ENCODE measurements at regions not wholly inside any gene's neighbourhood (a gene's known extent, or its start where the extent isn't known, plus 50 kb on each side); places are given as distances from the start of the nearest gene placed in this dataset.

GRCh38 chr6:19691465-19692167, 145.6 kb upstream of the ID4 start:
- Histone ChIP-seq H3K4me1 (ENCODE audit: control insufficient read depth in 1 of 2, insufficient read depth in 2 of 2, low read length in 2 of 2) (no peaks in the 10 kb centered on the region), H3K4me2 (replicated peaks; ENCODE audit: extremely low read depth, low read length, poor library complexity, severe bottlenecking) (no peak overlapping the region), H4K20me1 (ENCODE audit: insufficient read depth, low read length) (no peaks in the 10 kb centered on the region), H3K36me3 (replicated peaks in 1 of 2; ENCODE audit: control insufficient read depth in 1 of 2, insufficient read depth in 2 of 2, low read length in 2 of 2) (no peaks in the 10 kb centered on the region), H3K9ac (ENCODE audit: insufficient read depth, low read length, poor library complexity, severe bottlenecking) (no peak overlapping the region), H3K4me3 (replicated peaks in 1 of 3; ENCODE audit: low read depth in 2 of 3, low read length in 3 of 3) (no peak overlapping the region), H2AFZ (ENCODE audit: insufficient read depth, low read depth, low read length, poor library complexity, severe bottlenecking) (no peak overlapping the region), H3K27me3 (ENCODE audit: control insufficient read depth in 2 of 2, insufficient read depth in 2 of 2, low read length in 2 of 2) (peaks cover 19 to 29% of the 10 kb centered on the region in 2 donors), H3K9me3 (replicated peaks in 1 of 2; ENCODE audit: control insufficient read depth in 1 of 2, insufficient read depth in 1 of 2, low read length in 2 of 2) (peaks cover 0 to 7% of the 10 kb centered on the region in 2 donors), H3K79me2 (ENCODE audit: insufficient read depth, low read length) (no peaks in the 10 kb centered on the region), H3K27ac (ENCODE audit: low read depth in 1 of 2, low read length in 2 of 2) (no peak overlapping the region)
- Mint-ChIP-seq H3K9me3 (peaks cover 0 to 8% (median 3%) of the 10 kb centered on the region in 7 donors), H3K27ac (no peak overlapping the region), H3K4me1 (no peaks in the 10 kb centered on the region), H3K27me3 (ENCODE audit: low read depth in 3 of 3) (peaks cover 20 to 30% (median 21%) of the 10 kb centered on the region in 3 donors), H3K36me3 (no peaks in the 10 kb centered on the region), H3K4me3 (peak overlapping the region in 1 of 2 donors; percentile 78)
- intact Hi-C loops (cut with micrococcal nuclease), result no loop called here
- no peak for DNase-seq
- 4% methylated on average over 28 of the region's 44 CpGs for WGBS (ENCODE audit: insufficient coverage)
- TF ChIP-seq CTCF (IDR thresholded peaks at IDR 0.05), result no peak

- Histone ChIP-seq H3K27ac (ENCODE audit: low read depth in 1 of 2, low read length in 2 of 2) (no peak overlapping the region), H3K4me1 (ENCODE audit: control insufficient read depth in 1 of 2, insufficient read depth in 2 of 2, low read length in 2 of 2) (no peaks in the 10 kb centered on the region), H3K27me3 (ENCODE audit: control insufficient read depth in 2 of 2, insufficient read depth in 2 of 2, low read length in 2 of 2) (peaks cover 19 to 29% of the 10 kb centered on the region in 2 donors), H2AFZ (ENCODE audit: insufficient read depth, low read depth, low read length, poor library complexity, severe bottlenecking) (no peak overlapping the region), H4K20me1 (ENCODE audit: insufficient read depth, low read length) (no peaks in the 10 kb centered on the region), H3K4me2 (replicated peaks; ENCODE audit: extremely low read depth, low read length, poor library complexity, severe bottlenecking) (no peak overlapping the region), H3K36me3 (replicated peaks in 1 of 2; ENCODE audit: control insufficient read depth in 1 of 2, insufficient read depth in 2 of 2, low read length in 2 of 2) (no peaks in the 10 kb centered on the region), H3K79me2 (ENCODE audit: insufficient read depth, low read length) (no peaks in the 10 kb centered on the region), H3K9ac (ENCODE audit: insufficient read depth, low read length, poor library complexity, severe bottlenecking) (no peak overlapping the region), H3K9me3 (replicated peaks in 1 of 2; ENCODE audit: control insufficient read depth in 1 of 2, insufficient read depth in 1 of 2, low read length in 2 of 2) (peaks cover 0 to 7% of the 10 kb centered on the region in 2 donors), H3K4me3 (replicated peaks in 1 of 3; ENCODE audit: low read depth in 2 of 3, low read length in 3 of 3) (no peak overlapping the region)
- Mint-ChIP-seq H3K36me3 (no peaks in the 10 kb centered on the region), H3K27me3 (ENCODE audit: low read depth in 3 of 3) (peaks cover 20 to 30% (median 21%) of the 10 kb centered on the region in 3 donors), H3K4me1 (no peaks in the 10 kb centered on the region), H3K9me3 (peaks cover 0 to 8% (median 3%) of the 10 kb centered on the region in 7 donors), H3K27ac (no peak overlapping the region), H3K4me3 (peak overlapping the region in 1 of 2 donors; percentile 9)
- no peak for TF ChIP-seq CTCF (IDR thresholded peaks at IDR 0.05)
- no CpG with 5 or more reads among the region's 3 CpGs for WGBS (ENCODE audit: insufficient coverage)
- no peak for DNase-seq
- intact Hi-C loops (cut with micrococcal nuclease), result no loop called here
Measured at GRCh38 chr6:19692506-19693298, 144.5 kb upstream of the ID4 start.

Data from CD14-positive monocyte (primary cell).